ENCODE measurements at regions not wholly inside any gene's neighbourhood (a gene's known extent, or its start where the extent isn't known, plus 50 kb on each side); places are given as distances from the start of the nearest gene placed in this dataset.

GRCh38 chr6:159118924-159119323, 50.3 kb upstream of the FNDC1 start:
- Histone ChIP-seq H3K4me1 (ENCODE audit: control insufficient read depth, insufficient read depth, low read length) (no peaks in the 10 kb centered on the region), H3K4me3 (ENCODE audit: low read depth, low read length) (no peak overlapping the region), H3K9ac (ENCODE audit: low read depth, low read length) (no peak overlapping the region), H3K27me3 (ENCODE audit: control insufficient read depth, insufficient read depth, low read length) (no peaks in the 10 kb centered on the region), H3K9me3 (ENCODE audit: control insufficient read depth, insufficient read depth, low read length) (no peaks in the 10 kb centered on the region), H3K36me3 (ENCODE audit: control insufficient read depth, insufficient read depth, low read length) (no peaks in the 10 kb centered on the region)

- H3K9ac ChIP-seq (ENCODE audit: low read depth, low read length): no peak overlapping the region
Observed at GRCh38 chr6:159117563-159117962, 51.6 kb upstream of the FNDC1 start.

GRCh38 chr6:159117046-159117445, 52.2 kb upstream of the FNDC1 start:
- H3K4me3 ChIP-seq (ENCODE audit: low read depth, low read length): no peak overlapping the region
- H3K27me3 ChIP-seq (ENCODE audit: control insufficient read depth, insufficient read depth, low read length): no peaks in the 10 kb centered on the region
- H3K9me3 ChIP-seq (ENCODE audit: control insufficient read depth, insufficient read depth, low read length): no peaks in the 10 kb centered on the region
- H3K4me1 ChIP-seq (ENCODE audit: control insufficient read depth, insufficient read depth, low read length): no peaks in the 10 kb centered on the region
- H3K9ac ChIP-seq (ENCODE audit: low read depth, low read length): no peak overlapping the region
- no peaks in the 10 kb centered on the region for H3K36me3 ChIP-seq (ENCODE audit: control insufficient read depth, insufficient read depth, low read length)

More at GRCh38 chr6:159117563-159117962, 51.6 kb upstream of the FNDC1 start:
- H3K9me3 ChIP-seq (ENCODE audit: control insufficient read depth, insufficient read depth, low read length): no peaks in the 10 kb centered on the region
- H3K4me3 ChIP-seq (ENCODE audit: low read depth, low read length): no peak overlapping the region
- H3K36me3 ChIP-seq (ENCODE audit: control insufficient read depth, insufficient read depth, low read length): no peaks in the 10 kb centered on the region
- H3K27me3 ChIP-seq (ENCODE audit: control insufficient read depth, insufficient read depth, low read length): no peaks in the 10 kb centered on the region
- no peaks in the 10 kb centered on the region for H3K4me1 ChIP-seq (ENCODE audit: control insufficient read depth, insufficient read depth, low read length)

GRCh38 chr6:159116343-159116742, 52.9 kb upstream of the FNDC1 start:
- no peaks in the 10 kb centered on the region for H3K4me1 ChIP-seq (ENCODE audit: control insufficient read depth, insufficient read depth, low read length)
- H3K4me3 ChIP-seq (ENCODE audit: low read depth, low read length): no peak overlapping the region
- no peak overlapping the region for H3K9ac ChIP-seq (ENCODE audit: low read depth, low read length)

GRCh38 chr6:159114569-159114968, 54.6 kb upstream of the FNDC1 start:
- Histone ChIP-seq H3K4me3 (ENCODE audit: low read depth, low read length) (no peak overlapping the region), H3K27me3 (ENCODE audit: control insufficient read depth, insufficient read depth, low read length) (no peaks in the 10 kb centered on the region), H3K4me1 (ENCODE audit: control insufficient read depth, insufficient read depth, low read length) (no peaks in the 10 kb centered on the region), H3K36me3 (ENCODE audit: control insufficient read depth, insufficient read depth, low read length) (no peaks in the 10 kb centered on the region), H3K9ac (ENCODE audit: low read depth, low read length) (no peak overlapping the region), H3K9me3 (ENCODE audit: control insufficient read depth, insufficient read depth, low read length) (no peaks in the 10 kb centered on the region)

More at GRCh38 chr6:159116343-159116742, 52.9 kb upstream of the FNDC1 start:
- no peaks in the 10 kb centered on the region for H3K27me3 ChIP-seq (ENCODE audit: control insufficient read depth, insufficient read depth, low read length)
- H3K9me3 ChIP-seq (ENCODE audit: control insufficient read depth, insufficient read depth, low read length): no peaks in the 10 kb centered on the region
- H3K36me3 ChIP-seq (ENCODE audit: control insufficient read depth, insufficient read depth, low read length): no peaks in the 10 kb centered on the region

- Histone ChIP-seq H3K4me3 (ENCODE audit: low read depth, low read length) (no peak overlapping the region), H3K27me3 (ENCODE audit: control insufficient read depth, insufficient read depth, low read length) (no peaks in the 10 kb centered on the region), H3K9me3 (ENCODE audit: control insufficient read depth, insufficient read depth, low read length) (no peaks in the 10 kb centered on the region), H3K9ac (ENCODE audit: low read depth, low read length) (no peak overlapping the region), H3K4me1 (ENCODE audit: control insufficient read depth, insufficient read depth, low read length) (no peaks in the 10 kb centered on the region), H3K36me3 (ENCODE audit: control insufficient read depth, insufficient read depth, low read length) (no peaks in the 10 kb centered on the region)
Observed at GRCh38 chr6:159113223-159113622, 56.0 kb upstream of the FNDC1 start.

- H3K4me1 ChIP-seq (ENCODE audit: control insufficient read depth, insufficient read depth, low read length): no peaks in the 10 kb centered on the region
- no peaks in the 10 kb centered on the region for H3K27me3 ChIP-seq (ENCODE audit: control insufficient read depth, insufficient read depth, low read length)
- no peaks in the 10 kb centered on the region for H3K9me3 ChIP-seq (ENCODE audit: control insufficient read depth, insufficient read depth, low read length)
- H3K9ac ChIP-seq (ENCODE audit: low read depth, low read length): no peak overlapping the region
- no peaks in the 10 kb centered on the region for H3K36me3 ChIP-seq (ENCODE audit: control insufficient read depth, insufficient read depth, low read length)
- H3K4me3 ChIP-seq (ENCODE audit: low read depth, low read length): no peak overlapping the region
Observed at GRCh38 chr6:159112714-159113113, 56.5 kb upstream of the FNDC1 start.

GRCh38 chr6:159110748-159111147, 58.5 kb upstream of the FNDC1 start:
- no peaks in the 10 kb centered on the region for H3K9me3 ChIP-seq (ENCODE audit: control insufficient read depth, insufficient read depth, low read length)
- no peak overlapping the region for H3K4me3 ChIP-seq (ENCODE audit: low read depth, low read length)
- H3K4me1 ChIP-seq (ENCODE audit: control insufficient read depth, insufficient read depth, low read length): no peaks in the 10 kb centered on the region
- H3K36me3 ChIP-seq (ENCODE audit: control insufficient read depth, insufficient read depth, low read length): no peaks in the 10 kb centered on the region
- no peaks in the 10 kb centered on the region for H3K27me3 ChIP-seq (ENCODE audit: control insufficient read depth, insufficient read depth, low read length)
- no peak overlapping the region for H3K9ac ChIP-seq (ENCODE audit: low read depth, low read length)

GRCh38 chr6:159110013-159110412, 59.2 kb upstream of the FNDC1 start:
- Histone ChIP-seq H3K4me1 (ENCODE audit: control insufficient read depth, insufficient read depth, low read length) (no peaks in the 10 kb centered on the region), H3K36me3 (ENCODE audit: control insufficient read depth, insufficient read depth, low read length) (no peaks in the 10 kb centered on the region), H3K4me3 (ENCODE audit: low read depth, low read length) (no peak overlapping the region), H3K27me3 (ENCODE audit: control insufficient read depth, insufficient read depth, low read length) (no peaks in the 10 kb centered on the region), H3K9ac (ENCODE audit: low read depth, low read length) (no peak overlapping the region), H3K9me3 (ENCODE audit: control insufficient read depth, insufficient read depth, low read length) (no peaks in the 10 kb centered on the region)

- Histone ChIP-seq H3K9ac (ENCODE audit: low read depth, low read length) (no peak overlapping the region), H3K27me3 (ENCODE audit: control insufficient read depth, insufficient read depth, low read length) (no peaks in the 10 kb centered on the region), H3K36me3 (ENCODE audit: control insufficient read depth, insufficient read depth, low read length) (no peaks in the 10 kb centered on the region), H3K9me3 (ENCODE audit: control insufficient read depth, insufficient read depth, low read length) (no peaks in the 10 kb centered on the region), H3K4me3 (ENCODE audit: low read depth, low read length) (no peak overlapping the region), H3K4me1 (ENCODE audit: control insufficient read depth, insufficient read depth, low read length) (no peaks in the 10 kb centered on the region)
Observed at GRCh38 chr6:159109391-159109790, 59.8 kb upstream of the FNDC1 start.

- Histone ChIP-seq H3K4me3 (ENCODE audit: low read depth, low read length) (no peak overlapping the region), H3K9me3 (ENCODE audit: control insufficient read depth, insufficient read depth, low read length) (no peaks in the 10 kb centered on the region), H3K27me3 (ENCODE audit: control insufficient read depth, insufficient read depth, low read length) (no peaks in the 10 kb centered on the region), H3K9ac (ENCODE audit: low read depth, low read length) (no peak overlapping the region), H3K4me1 (ENCODE audit: control insufficient read depth, insufficient read depth, low read length) (no peaks in the 10 kb centered on the region), H3K36me3 (ENCODE audit: control insufficient read depth, insufficient read depth, low read length) (no peaks in the 10 kb centered on the region)
Observed at GRCh38 chr6:159108426-159108985, 60.7 kb upstream of the FNDC1 start.

- Histone ChIP-seq H3K9ac (ENCODE audit: low read depth, low read length) (no peak overlapping the region), H3K9me3 (ENCODE audit: control insufficient read depth, insufficient read depth, low read length) (no peaks in the 10 kb centered on the region), H3K27me3 (ENCODE audit: control insufficient read depth, insufficient read depth, low read length) (no peaks in the 10 kb centered on the region), H3K4me1 (ENCODE audit: control insufficient read depth, insufficient read depth, low read length) (no peaks in the 10 kb centered on the region), H3K4me3 (ENCODE audit: low read depth, low read length) (no peak overlapping the region), H3K36me3 (ENCODE audit: control insufficient read depth, insufficient read depth, low read length) (no peaks in the 10 kb centered on the region)
Observed at GRCh38 chr6:159107451-159108260, 61.5 kb upstream of the FNDC1 start.
